Adrenal gland (tissue), 5 donors: ENCODE measurements at regions not wholly inside any gene's neighbourhood (a gene's known extent, or its start where the extent isn't known, plus 50 kb on each side); places are given as distances from the start of the nearest gene placed in this dataset.

Source experiments
- CTCF ChIP-seq, 6 experiments: fragments of 450-650 bp in 4 of 6; fragments of 200-600 bp in 2 of 6; sonication (generic) in 1 of 6; IDR thresholded peaks; 1 replicate in 5 of 6; 2 replicates in 1 of 6; pipeline versions ENCODE4 v1.5.1 to v1.8.0; 2016 to 2021; ENCODE audit warnings: antibody characterized with exemption in 6 of 6, mild to moderate bottlenecking in 2 of 6, moderate library complexity in 1 of 6
- POLR2A ChIP-seq, 2 donors: fragments of 450-650 bp; IDR thresholded peaks; one replicate each; pipeline ENCODE4 v1.6.1; 2017; ENCODE audit warnings: antibody characterized with exemption in 2 of 2, mild to moderate bottlenecking in 2 of 2, moderate library complexity in 1 of 2
- donor health status: DM: no; HTN: no; CAD: no.

- no peak for TF ChIP-seq CTCF (IDR thresholded peaks at IDR 0.05)
- TF ChIP-seq POLR2A (IDR thresholded peaks at IDR 0.05): no peak
Observed at GRCh38 chr13:40254394-40254793, 412.0 kb downstream of the FOXO1 start.
